Caco-2 (cell line): ENCODE measurements at regions not wholly inside any gene's neighbourhood (a gene's known extent, or its start where the extent isn't known, plus 50 kb on each side); places are given as distances from the start of the nearest gene placed in this dataset.
A peak's percentile ranks its signal among the peaks of the same experiment; 100 is the strongest.
"Not testable (repeated sequence)": the region's sequence is repeated elsewhere in the genome, so short reads cannot be mapped to it uniquely, and the experiment has no call there.

Experiments
- BruUV-seq: library from RNA; stranded (reverse); fragments of 400-500 nt; replicated peaks from 2 replicates; lab custom pipeline; 2021; lab: Mats Ljungman, UMichigan
- CTCF ChIA-PET: fragments of 300-600 bp; sonication (Branson Sonifier 250); formaldehyde crosslinking; loops from one replicate; lab custom pipeline; 2022; ENCODE audit warnings: antibody characterized with exemption; lab: Charles Lee
- POLR2A ChIA-PET: fragments of 300-600 bp; sonication (Branson Sonifier 250); formaldehyde crosslinking; loops from one replicate; lab custom pipeline; 2022; ENCODE audit warnings: antibody characterized with exemption; lab: Charles Lee
- DNase-seq, 2 experiments: peaks; one replicate each; pipeline versions ENCODE4 v3.0.0 to v3.0.0-alpha.2; 2020 to 2022
- H3K27me3 ChIP-seq: replicated peaks from 2 replicates; pipeline ENCODE4 v1.6.0; 2011; ENCODE audit warnings: low read length; ENCODE audit not compliant: control insufficient read depth, insufficient read depth
- H3K36me3 ChIP-seq: 2 replicates; pipeline ENCODE4 v1.5.1; 2011; ENCODE audit warnings: low read length; ENCODE audit not compliant: control insufficient read depth, insufficient read depth
- H3K4me1 ChIP-seq: fragments of 250-450 bp; sonication (Bioruptor Pico); 2 replicates; pipeline ENCODE4 v1.5.1; 2020; ENCODE audit warnings: mild to moderate bottlenecking
- H3K4me3 ChIP-seq: 2 replicates; pipeline ENCODE4 v1.5.1; 2011; ENCODE audit warnings: low read depth, mild to moderate bottlenecking, control low read depth, low read length
- H3K9me3 ChIP-seq: fragments of 250-450 bp; sonication (Bioruptor Pico); 2 replicates; pipeline ENCODE4 v1.5.1; 2020; ENCODE audit warnings: mild to moderate bottlenecking, moderate library complexity
- H3K27ac Mint-ChIP-seq: one replicate; pipeline ENCODE4 v1.8.0; 2022; ENCODE audit warnings: mixed read lengths; ENCODE audit not compliant: unreplicated experiment
- H3K27me3 Mint-ChIP-seq: one replicate; pipeline ENCODE4 v1.8.0; 2022; ENCODE audit warnings: mixed read lengths; ENCODE audit not compliant: insufficient read depth, unreplicated experiment
- H3K36me3 Mint-ChIP-seq: one replicate; pipeline ENCODE4 v1.8.0; 2022; ENCODE audit warnings: mild to moderate bottlenecking, mixed read lengths; ENCODE audit not compliant: insufficient read depth, unreplicated experiment
- H3K4me1 Mint-ChIP-seq: one replicate; pipeline ENCODE4 v1.8.0; 2022; ENCODE audit warnings: low read depth, mixed read lengths; ENCODE audit not compliant: unreplicated experiment
- H3K4me3 Mint-ChIP-seq: one replicate; pipeline ENCODE4 v1.8.0; 2022; ENCODE audit warnings: mild to moderate bottlenecking, moderate library complexity, mixed read lengths; ENCODE audit not compliant: unreplicated experiment
- H3K9me3 Mint-ChIP-seq: one replicate; pipeline ENCODE4 v1.8.0; 2022; ENCODE audit warnings: mixed read lengths; ENCODE audit not compliant: unreplicated experiment
- intact Hi-C: fragments of 100-400 bp; cut with micrococcal nuclease; formaldehyde crosslinking; loops from one replicate; pipeline ENCODE4 v1.10.0; 2022; ENCODE audit not compliant: unreplicated experiment
- TF ChIP-seq, protein P1 (sequence below), 2 experiments: fragments of 200-600 bp in 1 of 2; IDR thresholded peaks; 1 replicate in 1 of 2; 2 replicates in 1 of 2; pipeline versions ENCODE4 v1.5.1 to v1.8.0; 2011 to 2022; ENCODE audit warnings: antibody characterized with exemption in 1 of 2, control low read depth in 1 of 2, inconsistent platforms in 1 of 2, low read depth in 1 of 2, low read length in 1 of 2, mild to moderate bottlenecking in 1 of 2, moderate library complexity in 1 of 2; ENCODE audit not compliant: insufficient read depth in 1 of 2, severe bottlenecking in 1 of 2, unreplicated experiment in 1 of 2

DNA sequence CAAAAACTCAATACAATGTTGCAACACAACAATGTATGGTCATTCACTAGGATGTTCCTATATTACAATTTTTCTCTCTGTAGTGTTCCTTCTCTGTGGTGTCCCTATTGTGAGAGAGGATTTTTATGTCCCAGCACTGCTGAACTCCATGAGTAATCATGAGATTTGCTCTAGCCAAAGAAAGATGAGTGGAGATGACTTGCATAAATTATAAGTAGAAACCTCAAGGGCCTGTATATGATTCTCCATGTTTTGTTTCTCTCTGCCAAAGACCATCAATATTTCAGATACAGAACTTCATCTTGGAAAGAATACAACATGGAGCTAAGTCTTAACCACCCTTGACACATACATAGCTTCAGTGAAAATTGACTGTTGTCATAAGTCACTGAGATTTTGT, 579.1 kb downstream of the TMTC2 start:
- Histone ChIP-seq H3K27me3 (no peaks in the 10 kb centered on the region), H3K4me1 (no peaks in the 10 kb centered on the region), H3K9me3 (0 out of 2 replicates have a peak, but pooled peaks cover 3% of the 10 kb centered on the region), H3K4me3 (no peak overlapping the region), H3K36me3 (no peaks in the 10 kb centered on the region)
- Mint-ChIP-seq H3K4me3 (no peak overlapping the region), H3K9me3 (no peaks in the 10 kb centered on the region), H3K27ac (no peak overlapping the region), H3K36me3 (no peaks in the 10 kb centered on the region), H3K27me3 (peaks cover 2% of the 10 kb centered on the region), H3K4me1 (no peaks in the 10 kb centered on the region)
- CTCF ChIA-PET: no interaction called here
- intact Hi-C loops: no loop called here
- POLR2A ChIA-PET: no interaction called here
- DNase-seq: no peak
- TF ChIP-seq, protein P1, sequence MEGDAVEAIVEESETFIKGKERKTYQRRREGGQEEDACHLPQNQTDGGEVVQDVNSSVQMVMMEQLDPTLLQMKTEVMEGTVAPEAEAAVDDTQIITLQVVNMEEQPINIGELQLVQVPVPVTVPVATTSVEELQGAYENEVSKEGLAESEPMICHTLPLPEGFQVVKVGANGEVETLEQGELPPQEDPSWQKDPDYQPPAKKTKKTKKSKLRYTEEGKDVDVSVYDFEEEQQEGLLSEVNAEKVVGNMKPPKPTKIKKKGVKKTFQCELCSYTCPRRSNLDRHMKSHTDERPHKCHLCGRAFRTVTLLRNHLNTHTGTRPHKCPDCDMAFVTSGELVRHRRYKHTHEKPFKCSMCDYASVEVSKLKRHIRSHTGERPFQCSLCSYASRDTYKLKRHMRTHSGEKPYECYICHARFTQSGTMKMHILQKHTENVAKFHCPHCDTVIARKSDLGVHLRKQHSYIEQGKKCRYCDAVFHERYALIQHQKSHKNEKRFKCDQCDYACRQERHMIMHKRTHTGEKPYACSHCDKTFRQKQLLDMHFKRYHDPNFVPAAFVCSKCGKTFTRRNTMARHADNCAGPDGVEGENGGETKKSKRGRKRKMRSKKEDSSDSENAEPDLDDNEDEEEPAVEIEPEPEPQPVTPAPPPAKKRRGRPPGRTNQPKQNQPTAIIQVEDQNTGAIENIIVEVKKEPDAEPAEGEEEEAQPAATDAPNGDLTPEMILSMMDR (IDR thresholded peaks at IDR 0.05; ENCODE audit: insufficient read depth in 1 of 2, low read depth in 1 of 2, low read length in 1 of 2, severe bottlenecking in 1 of 2, unreplicated experiment in 1 of 2): no peak
- no TSS peak for BruUV-seq

DNA sequence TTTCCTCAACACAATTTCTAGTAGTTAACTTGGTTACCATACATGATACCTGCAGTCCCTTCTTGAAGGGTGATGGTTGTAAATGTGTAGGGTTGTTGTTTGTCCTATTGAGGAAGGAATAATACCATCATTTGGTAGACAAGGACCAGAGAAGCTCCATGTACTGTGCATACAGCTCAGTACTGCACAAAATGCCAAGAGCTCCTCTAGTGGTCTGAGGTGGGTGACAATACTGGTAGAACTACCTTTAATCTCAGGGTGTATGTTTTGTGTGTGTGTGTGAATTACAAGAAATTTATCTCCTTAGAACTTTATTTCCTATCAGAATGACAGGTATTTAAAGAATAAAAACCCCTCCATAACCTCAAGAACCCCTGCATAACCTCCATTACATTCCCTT, 575.3 kb downstream of the TMTC2 start:
- TF ChIP-seq, protein P1 (IDR thresholded peaks at IDR 0.05; ENCODE audit: insufficient read depth in 1 of 2, low read depth in 1 of 2, low read length in 1 of 2, severe bottlenecking in 1 of 2, unreplicated experiment in 1 of 2): peak in 1 of 2 experiments; percentile 26
- no peaks in the 10 kb centered on the region for H3K27me3 ChIP-seq
- H3K4me1 ChIP-seq: no peaks in the 10 kb centered on the region
- BruUV-seq: no TSS peak
- no peaks in the 10 kb centered on the region for H3K36me3 ChIP-seq
- Mint-ChIP-seq H3K4me1 (no peaks in the 10 kb centered on the region), H3K27me3 (no peaks in the 10 kb centered on the region), H3K9me3 (no peaks in the 10 kb centered on the region), H3K27ac (no peak overlapping the region), H3K36me3 (no peaks in the 10 kb centered on the region), H3K4me3 (no peak overlapping the region)
- intact Hi-C loops: loop anchor here (5.0 kb wide), 1 partner anchor 575 kb away; the partner anchor contains the start of gene TMTC2
- no peak overlapping the region for H3K4me3 ChIP-seq
- H3K9me3 ChIP-seq: no peaks in the 10 kb centered on the region
- ChIA-PET POLR2A (no interaction called here), CTCF (interaction anchor here (1.6 kb wide), 1 partner anchor 576 kb away, joined by 6 read pairs; the partner anchor contains the start of gene TMTC2)
- no peak for DNase-seq

DNA sequence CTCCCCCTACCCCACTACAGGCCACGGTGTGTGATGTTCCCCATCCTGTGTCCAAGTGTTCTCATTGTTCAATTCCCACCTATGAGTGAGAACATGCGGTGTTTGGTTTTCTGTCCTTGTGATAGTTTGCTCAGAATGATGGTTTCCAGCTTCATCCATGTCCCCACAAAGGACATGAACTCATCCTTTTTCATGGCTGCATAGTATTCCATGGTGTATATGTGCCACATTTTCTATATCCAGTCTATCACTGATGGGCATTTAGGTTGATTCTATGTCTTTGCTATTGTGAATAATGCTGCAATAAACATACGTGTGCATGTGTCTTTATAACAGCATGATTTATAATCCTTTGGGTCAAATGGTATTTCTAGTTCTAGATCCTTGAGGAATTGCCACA, 573.4 kb downstream of the TMTC2 start:
- POLR2A ChIA-PET, H3K9me3 ChIP-seq, H3K27me3 Mint-ChIP-seq, H3K4me1 Mint-ChIP-seq, H3K4me3 Mint-ChIP-seq, CTCF ChIA-PET, H3K27me3 ChIP-seq, H3K9me3 Mint-ChIP-seq, H3K36me3 ChIP-seq, H3K4me1 ChIP-seq, H3K27ac Mint-ChIP-seq, H3K4me3 ChIP-seq, DNase-seq, H3K36me3 Mint-ChIP-seq, BruUV-seq: not testable (repeated sequence)
- intact Hi-C loops: loop anchor here (5.0 kb wide), 1 partner anchor 573 kb away; the partner anchor contains the start of gene TMTC2

DNA sequence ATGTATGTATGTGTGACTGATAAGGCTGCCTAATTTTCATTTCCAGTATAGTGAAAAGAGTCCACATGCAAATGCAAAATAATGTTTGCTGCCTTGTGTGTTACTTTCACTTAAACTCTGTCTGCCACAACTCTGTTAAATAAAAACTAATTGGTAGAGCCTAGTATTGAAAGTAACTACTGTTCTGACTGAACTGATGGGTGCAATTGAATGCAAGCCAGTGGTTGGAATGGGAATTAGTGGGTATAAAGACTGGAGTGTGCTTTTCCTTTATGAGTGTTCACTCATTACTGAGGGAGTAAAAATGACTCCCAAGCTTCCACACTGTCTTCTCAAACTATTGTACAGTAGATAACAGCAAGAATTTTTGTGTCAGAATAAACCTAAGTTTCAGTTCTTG, 571.0 kb downstream of the TMTC2 start:
- Histone ChIP-seq H3K9me3 (no peaks in the 10 kb centered on the region), H3K4me3 (no peak overlapping the region), H3K4me1 (no peaks in the 10 kb centered on the region), H3K27me3 (no peaks in the 10 kb centered on the region), H3K36me3 (no peaks in the 10 kb centered on the region)
- DNase-seq: no peak
- intact Hi-C loops: no loop called here
- TF ChIP-seq, protein P1 (IDR thresholded peaks at IDR 0.05; ENCODE audit: insufficient read depth in 1 of 2, low read depth in 1 of 2, low read length in 1 of 2, severe bottlenecking in 1 of 2, unreplicated experiment in 1 of 2): no peak
- POLR2A ChIA-PET: no interaction called here
- Mint-ChIP-seq H3K36me3 (no peaks in the 10 kb centered on the region), H3K4me1 (no peaks in the 10 kb centered on the region), H3K27ac (no peak overlapping the region), H3K9me3 (no peaks in the 10 kb centered on the region), H3K27me3 (no peaks in the 10 kb centered on the region), H3K4me3 (no peak overlapping the region)
- CTCF ChIA-PET: no interaction called here
- no TSS peak for BruUV-seq
